Nephron progenitor cell (in vitro differentiated cells): ENCODE measurements at regions not wholly inside any gene's neighbourhood (a gene's known extent, or its start where the extent isn't known, plus 50 kb on each side); places are given as distances from the start of the nearest gene placed in this dataset.

Experiments used
- DNase-seq: peaks from one replicate; pipeline ENCODE4 v3.0.0; 2021
- H3K27ac Mint-ChIP-seq: 2 replicates; pipeline ENCODE4 v1.8.0; 2021; ENCODE audit warnings: mild to moderate bottlenecking, moderate library complexity, mixed read lengths
- H3K27me3 Mint-ChIP-seq: 2 replicates; pipeline ENCODE4 v1.8.0; 2021; ENCODE audit warnings: mild to moderate bottlenecking, low read depth, mixed read lengths; ENCODE audit not compliant: poor library complexity
- H3K36me3 Mint-ChIP-seq: 2 replicates; pipeline ENCODE4 v1.8.0; 2021; ENCODE audit warnings: low read depth, mixed read lengths
- H3K4me1 Mint-ChIP-seq: 2 replicates; pipeline ENCODE4 v1.8.0; 2021; ENCODE audit warnings: mixed read lengths
- H3K4me3 Mint-ChIP-seq: 2 replicates; pipeline ENCODE4 v1.8.0; 2021; ENCODE audit warnings: mild to moderate bottlenecking, moderate library complexity, mixed read lengths
- H3K9me3 Mint-ChIP-seq: 2 replicates; pipeline ENCODE4 v1.8.0; 2021; ENCODE audit warnings: mild to moderate bottlenecking, moderate library complexity, mixed read lengths
- TF ChIP-seq, protein P1 (sequence below): fragments of 200-600 bp; sonication (generic); IDR thresholded peaks from 2 replicates; pipeline ENCODE4 v1.5.0; 2021; ENCODE audit warnings: antibody characterized with exemption

GRCh38 chr5:58246461-58246944 is 213.4 kb downstream of the PLK2 start:
- Mint-ChIP-seq H3K27ac (no peak overlapping the region), H3K9me3 (no peaks in the 10 kb centered on the region), H3K4me3 (no peak overlapping the region), H3K27me3 (no peaks in the 10 kb centered on the region), H3K4me1 (peaks cover 29% of the 10 kb centered on the region), H3K36me3 (no peaks in the 10 kb centered on the region)
- DNase-seq, result no peak
- TF ChIP-seq, protein P1, sequence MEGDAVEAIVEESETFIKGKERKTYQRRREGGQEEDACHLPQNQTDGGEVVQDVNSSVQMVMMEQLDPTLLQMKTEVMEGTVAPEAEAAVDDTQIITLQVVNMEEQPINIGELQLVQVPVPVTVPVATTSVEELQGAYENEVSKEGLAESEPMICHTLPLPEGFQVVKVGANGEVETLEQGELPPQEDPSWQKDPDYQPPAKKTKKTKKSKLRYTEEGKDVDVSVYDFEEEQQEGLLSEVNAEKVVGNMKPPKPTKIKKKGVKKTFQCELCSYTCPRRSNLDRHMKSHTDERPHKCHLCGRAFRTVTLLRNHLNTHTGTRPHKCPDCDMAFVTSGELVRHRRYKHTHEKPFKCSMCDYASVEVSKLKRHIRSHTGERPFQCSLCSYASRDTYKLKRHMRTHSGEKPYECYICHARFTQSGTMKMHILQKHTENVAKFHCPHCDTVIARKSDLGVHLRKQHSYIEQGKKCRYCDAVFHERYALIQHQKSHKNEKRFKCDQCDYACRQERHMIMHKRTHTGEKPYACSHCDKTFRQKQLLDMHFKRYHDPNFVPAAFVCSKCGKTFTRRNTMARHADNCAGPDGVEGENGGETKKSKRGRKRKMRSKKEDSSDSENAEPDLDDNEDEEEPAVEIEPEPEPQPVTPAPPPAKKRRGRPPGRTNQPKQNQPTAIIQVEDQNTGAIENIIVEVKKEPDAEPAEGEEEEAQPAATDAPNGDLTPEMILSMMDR, result no peak

DNA sequence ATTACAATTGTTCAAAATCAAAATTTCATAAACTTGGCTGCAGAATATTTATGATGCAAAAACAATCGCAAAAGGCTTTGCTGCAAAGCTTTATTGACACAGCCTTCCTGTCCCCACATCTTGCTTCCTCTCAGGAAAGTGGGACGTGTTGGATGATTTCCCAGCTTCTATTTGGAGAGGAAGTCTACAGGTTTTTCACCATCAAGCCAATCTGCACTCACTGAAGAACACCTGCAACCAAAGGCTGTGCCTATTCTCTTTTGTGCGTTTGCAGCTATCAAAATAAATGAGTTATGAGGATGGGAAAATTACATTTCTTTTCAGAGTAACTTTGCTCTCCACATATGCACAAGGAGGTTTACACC is 214.4 kb downstream of the PLK2 start:
- Mint-ChIP-seq H3K36me3 (no peaks in the 10 kb centered on the region), H3K9me3 (no peaks in the 10 kb centered on the region), H3K27ac (peak overlapping the region; percentile 53), H3K4me1 (peaks cover 31% of the 10 kb centered on the region), H3K4me3 (no peak overlapping the region), H3K27me3 (no peaks in the 10 kb centered on the region)
- TF ChIP-seq, protein P1, result no peak
- DNase-seq, result no peak

DNA sequence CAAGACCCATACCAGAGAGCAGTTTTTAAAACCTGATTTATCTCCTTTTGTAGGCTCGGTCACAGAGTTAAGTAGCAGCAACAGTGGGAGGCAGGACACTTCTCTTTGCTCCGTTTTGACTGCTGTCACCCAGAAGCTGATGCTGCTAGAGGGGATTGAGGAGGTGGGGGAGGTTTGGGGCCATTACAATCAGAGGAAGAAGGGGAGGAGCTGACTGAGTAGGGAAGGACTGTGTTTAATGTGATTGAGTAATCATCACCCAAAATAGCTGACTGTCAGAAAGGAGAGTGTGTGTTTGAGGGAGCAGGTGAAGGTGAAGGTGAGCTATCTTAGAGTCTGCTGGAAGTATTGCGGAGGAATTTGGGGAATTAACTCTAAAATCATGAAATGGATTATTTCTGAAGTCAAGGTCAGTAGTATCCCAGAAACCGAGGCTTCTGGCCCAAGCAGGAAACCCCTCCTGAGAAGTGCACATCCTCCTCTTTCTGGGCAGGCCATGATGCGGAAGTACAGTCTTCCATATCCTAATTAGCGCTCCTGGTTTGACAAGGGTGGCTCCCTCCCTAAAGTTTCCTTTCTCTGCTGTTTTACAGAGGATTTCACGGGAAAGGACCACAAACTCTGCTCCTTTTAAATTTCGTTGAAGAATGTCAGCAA is 214.9 kb downstream of the PLK2 start:
- peak overlapping the region; percentile 83 for H3K27ac Mint-ChIP-seq
- no peaks in the 10 kb centered on the region for H3K36me3 Mint-ChIP-seq
- peaks cover 35% of the 10 kb centered on the region for H3K4me1 Mint-ChIP-seq

GRCh38 chr5:58241389-58241788 is 218.5 kb downstream of the PLK2 start:
- no peaks in the 10 kb centered on the region for H3K36me3 Mint-ChIP-seq
- H3K27me3 Mint-ChIP-seq, result no peaks in the 10 kb centered on the region
- H3K4me1 Mint-ChIP-seq, result peaks cover 26% of the 10 kb centered on the region
- no peak for DNase-seq
- no peaks in the 10 kb centered on the region for H3K9me3 Mint-ChIP-seq
- no peak overlapping the region for H3K27ac Mint-ChIP-seq
- TF ChIP-seq, protein P1, result no peak
- H3K4me3 Mint-ChIP-seq, result no peak overlapping the region

More for the DNA sequence above, 214.9 kb downstream of the PLK2 start:
- TF ChIP-seq, protein P1, result no peak
- DNase-seq, result no peak
- Mint-ChIP-seq H3K4me3 (peak overlapping the region; percentile 7), H3K27me3 (no peaks in the 10 kb centered on the region), H3K9me3 (no peaks in the 10 kb centered on the region)

- no peak for DNase-seq
- Mint-ChIP-seq H3K36me3 (no peaks in the 10 kb centered on the region), H3K27ac (no peak overlapping the region), H3K27me3 (no peaks in the 10 kb centered on the region), H3K9me3 (no peaks in the 10 kb centered on the region), H3K4me3 (no peak overlapping the region), H3K4me1 (peaks cover 22% of the 10 kb centered on the region)
- TF ChIP-seq, protein P1, result no peak
Measured at GRCh38 chr5:58240322-58240721, 219.6 kb downstream of the PLK2 start.

DNA sequence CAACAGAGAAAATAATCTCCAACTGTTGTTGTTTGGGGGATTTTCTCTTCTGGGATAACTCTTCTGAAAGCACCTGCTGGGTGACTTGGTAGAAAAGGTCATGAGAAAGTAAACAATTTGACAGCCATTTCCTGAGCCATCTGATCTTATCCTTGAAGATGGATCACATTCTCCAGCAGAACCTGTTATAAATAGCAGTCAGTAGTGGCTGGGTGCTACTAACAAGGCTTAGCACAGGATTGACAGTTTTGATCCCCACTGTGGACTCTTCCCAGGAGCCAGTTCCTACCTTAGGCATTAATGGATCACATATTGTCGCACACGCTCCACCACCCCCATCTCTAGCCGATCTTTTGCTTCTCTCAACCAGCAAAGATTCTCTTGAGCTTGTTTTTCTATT is 220.2 kb downstream of the PLK2 start:
- H3K36me3 Mint-ChIP-seq, result no peaks in the 10 kb centered on the region
- H3K4me3 Mint-ChIP-seq, result no peak overlapping the region
- no peaks in the 10 kb centered on the region for H3K27me3 Mint-ChIP-seq
- TF ChIP-seq, protein P1, result no peak
- H3K27ac Mint-ChIP-seq, result peak overlapping the region; percentile 54
- no peak for DNase-seq
- peaks cover 16% of the 10 kb centered on the region for H3K4me1 Mint-ChIP-seq
- no peaks in the 10 kb centered on the region for H3K9me3 Mint-ChIP-seq
